ENCODE measurements at regions not wholly inside any gene's neighbourhood (a gene's known extent, or its start where the extent isn't known, plus 50 kb on each side); places are given as distances from the start of the nearest gene placed in this dataset.
"Not testable (repeated sequence)": the region's sequence is repeated elsewhere in the genome, so short reads cannot be mapped to it uniquely, and the experiment has no call there.

DNA sequence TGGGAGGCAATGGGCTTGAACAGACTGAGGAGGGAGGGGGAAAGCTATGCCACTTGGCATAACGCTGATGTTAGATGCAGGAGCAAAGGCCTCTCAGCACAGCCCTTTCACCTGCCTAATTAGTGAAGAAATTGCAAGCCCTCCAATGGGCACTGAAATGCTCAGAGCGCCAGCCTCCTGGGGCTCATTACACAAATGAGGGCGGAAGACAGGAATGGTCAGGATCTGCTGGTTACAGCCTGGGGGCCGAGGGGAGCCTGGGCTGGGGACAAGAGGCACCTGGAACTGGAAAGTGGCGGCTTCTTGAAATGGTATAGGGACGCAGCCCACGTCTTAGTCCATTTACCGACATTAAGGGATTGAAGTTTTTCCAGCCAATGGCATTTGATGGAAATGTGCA lies 50.2 kb upstream of the PLET1 start:
- DNase-seq = no peak

DNA sequence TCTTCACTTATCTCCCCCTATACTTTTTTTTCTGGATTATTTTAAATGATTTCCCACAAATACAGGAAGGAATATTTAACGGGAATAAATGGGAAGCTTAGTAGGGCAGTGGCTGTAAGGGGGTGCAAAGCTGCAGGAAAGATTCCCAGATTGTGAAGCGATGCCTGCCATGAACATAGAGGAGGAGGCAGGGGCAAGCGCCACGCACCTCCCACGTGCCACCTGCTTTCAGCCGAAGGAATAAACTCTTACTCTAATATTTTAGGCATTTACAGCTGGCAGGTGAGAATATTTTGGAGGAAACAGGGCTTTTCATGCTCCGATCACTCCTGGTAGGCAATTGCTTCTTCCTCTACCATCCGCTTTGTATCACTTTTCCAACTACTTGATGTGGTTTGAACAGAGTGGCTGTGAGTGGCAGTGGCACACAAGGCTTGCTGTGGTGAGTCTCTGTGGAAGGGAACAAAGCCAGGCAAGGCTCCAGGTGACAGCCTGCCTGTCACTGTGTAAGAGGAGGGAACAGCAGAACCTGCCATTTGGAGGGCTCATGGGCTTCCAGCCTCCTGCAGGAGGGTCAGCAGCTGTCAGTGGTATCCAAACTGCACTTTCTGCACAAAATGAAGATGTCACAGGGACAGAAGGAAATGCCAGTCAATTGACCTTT lies 54.5 kb upstream of the PLET1 start:
- no peak for DNase-seq

DNA sequence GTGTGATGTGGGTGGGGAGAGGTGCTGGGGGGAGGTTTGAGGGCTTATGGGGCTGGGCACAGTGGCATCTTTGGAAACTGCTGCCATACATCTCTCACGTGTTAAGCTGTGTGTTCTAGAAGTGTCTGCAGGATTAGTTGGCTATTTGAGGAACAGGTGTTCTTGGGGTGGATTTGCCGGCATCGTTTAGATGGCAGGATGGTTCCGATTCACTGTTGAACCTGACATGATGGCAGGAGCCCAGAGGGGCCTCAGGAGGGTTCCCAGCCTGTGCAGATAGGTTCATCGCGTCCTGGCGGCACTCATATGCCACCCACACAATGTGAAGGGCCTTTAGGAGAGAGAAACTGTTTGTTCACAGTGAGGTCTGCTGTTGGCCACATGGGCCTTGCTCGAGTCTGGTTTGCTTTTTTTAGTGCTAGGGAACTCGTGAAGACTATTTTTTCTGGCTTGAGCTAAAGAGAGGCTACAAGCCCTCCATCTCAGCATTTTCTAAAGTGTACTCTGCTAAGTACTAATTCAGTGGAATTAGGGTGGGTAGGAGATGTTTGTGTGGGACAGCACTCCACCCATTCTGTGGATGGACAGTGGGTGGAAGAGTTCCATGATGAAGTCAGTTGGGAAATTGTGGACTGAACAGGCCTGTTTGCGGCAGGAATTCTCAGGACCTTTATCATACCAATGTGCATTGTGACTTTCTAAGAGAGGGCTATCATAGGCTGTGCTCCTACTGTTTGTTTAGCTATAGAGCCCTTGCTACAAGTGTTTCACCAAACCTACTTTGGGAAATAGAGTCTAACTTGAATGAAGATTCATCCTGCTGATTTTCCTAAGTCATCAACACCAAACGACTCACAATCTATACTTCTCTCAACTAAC lies 55.4 kb upstream of the PLET1 start:
- DNase-seq = no peak

DNA sequence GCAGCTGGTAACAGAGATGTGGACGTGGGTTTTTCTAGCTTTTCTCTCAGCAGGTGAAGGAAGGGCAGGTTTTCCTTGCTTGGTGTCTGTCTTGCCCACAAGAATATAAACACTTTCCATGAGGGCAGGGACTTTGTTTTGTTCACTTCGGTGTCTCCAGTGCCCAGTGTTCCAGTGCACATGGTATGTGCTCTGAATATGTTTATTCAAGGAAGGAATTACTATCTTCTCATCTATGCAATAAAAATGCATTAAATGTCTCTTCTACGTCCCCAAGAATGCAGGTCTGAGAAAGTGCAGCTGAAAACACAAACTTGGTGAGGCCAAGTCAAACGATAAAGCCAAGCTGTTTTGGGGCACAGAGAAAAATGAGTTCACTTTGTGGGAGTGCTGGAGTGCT lies 56.3 kb upstream of the PLET1 start:
- no peak for DNase-seq

DNA sequence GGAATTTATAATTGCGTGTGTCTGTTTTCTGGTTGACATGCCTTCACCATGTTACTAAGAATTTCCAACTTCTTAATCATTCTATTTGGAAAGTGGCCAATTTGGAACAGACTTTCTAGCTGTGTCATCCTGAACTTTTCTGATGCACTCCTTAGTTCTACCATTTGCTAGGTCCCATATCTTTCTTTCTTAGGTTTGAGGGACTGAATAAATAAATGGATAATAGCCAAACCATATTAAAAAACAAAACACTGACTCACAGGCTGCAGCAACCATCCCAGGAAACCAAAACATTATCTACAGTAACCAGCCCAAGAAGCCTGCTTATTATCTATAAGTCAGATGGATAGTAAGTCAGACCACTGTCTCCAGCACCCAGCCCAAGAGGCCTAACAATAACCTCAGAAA lies 57.5 kb upstream of the PLET1 start:
- DNase-seq = no peak

DNA sequence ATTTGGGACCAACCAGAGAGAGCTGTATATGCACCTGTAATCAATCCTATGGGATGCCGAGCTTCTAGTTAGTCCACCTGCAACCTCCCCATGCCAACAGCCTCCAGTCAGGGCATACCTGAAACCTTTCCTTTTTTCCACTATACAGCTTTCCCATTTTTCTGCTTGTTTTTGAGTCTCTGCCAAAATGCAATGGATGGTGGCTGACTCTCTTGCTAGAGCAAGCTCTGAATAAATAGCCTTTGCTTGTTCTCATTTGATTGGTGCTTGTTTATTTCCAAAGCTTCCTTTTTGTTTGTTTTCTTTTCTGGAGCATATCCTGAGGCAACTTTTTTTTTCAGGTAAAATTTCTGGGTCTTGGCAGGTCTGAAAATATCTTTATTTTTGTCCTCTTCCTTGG lies 58.0 kb upstream of the PLET1 start:
- peak; percentile 18 for DNase-seq

DNA sequence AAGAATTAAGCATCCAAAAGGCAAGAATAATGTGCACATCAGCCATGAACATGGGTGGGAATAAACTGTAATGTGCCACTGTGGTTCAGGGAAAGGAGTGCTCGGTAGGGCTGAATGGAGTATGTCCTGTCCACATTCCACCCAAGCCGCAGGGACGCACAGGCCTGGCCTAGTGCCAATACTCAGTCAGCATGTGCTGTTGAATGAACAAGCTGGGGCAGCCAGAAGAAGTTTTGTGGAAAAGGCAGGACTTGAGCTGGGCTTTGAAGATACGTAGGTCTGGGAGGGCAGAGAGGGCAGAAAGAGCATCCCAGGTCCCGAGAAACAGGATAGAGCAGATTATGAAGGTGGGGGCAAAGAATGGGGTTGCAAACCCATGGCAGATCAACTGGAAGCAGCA lies 60.0 kb upstream of the PLET1 start:
- peak; percentile 48 for DNase-seq

DNA sequence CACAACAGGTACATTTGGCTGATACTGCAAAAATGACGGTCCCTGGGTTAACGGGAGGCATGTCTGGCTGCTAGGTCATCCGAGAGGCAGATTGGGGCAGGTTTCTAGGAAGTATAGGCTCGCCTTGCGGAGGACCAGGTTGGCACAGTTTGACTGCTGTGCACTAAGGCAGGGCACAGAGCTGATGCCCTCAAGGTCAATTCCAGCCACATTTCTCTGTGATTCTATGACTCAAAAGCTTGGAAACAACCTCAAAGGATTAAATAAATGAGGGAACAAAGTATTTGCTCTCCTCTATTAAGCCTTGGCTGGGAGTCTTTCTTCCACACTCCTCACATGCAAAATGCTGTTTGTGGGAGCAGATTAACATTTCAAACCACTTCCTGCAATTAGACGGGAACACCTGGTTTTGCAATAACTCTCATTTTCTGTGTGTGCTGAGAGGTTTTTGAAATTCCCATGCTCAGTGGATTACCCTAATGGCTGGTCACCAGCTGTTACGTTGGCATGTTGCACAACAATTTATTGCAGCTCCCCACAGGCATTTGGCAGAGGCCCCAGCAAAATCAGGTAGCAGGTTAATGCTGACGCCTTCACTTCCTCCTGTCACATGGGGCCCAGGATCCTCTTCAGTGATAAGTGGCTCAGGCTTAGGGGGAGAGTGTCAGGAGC lies 61.0 kb upstream of the PLET1 start:
- peak; percentile 92 for DNase-seq

DNA sequence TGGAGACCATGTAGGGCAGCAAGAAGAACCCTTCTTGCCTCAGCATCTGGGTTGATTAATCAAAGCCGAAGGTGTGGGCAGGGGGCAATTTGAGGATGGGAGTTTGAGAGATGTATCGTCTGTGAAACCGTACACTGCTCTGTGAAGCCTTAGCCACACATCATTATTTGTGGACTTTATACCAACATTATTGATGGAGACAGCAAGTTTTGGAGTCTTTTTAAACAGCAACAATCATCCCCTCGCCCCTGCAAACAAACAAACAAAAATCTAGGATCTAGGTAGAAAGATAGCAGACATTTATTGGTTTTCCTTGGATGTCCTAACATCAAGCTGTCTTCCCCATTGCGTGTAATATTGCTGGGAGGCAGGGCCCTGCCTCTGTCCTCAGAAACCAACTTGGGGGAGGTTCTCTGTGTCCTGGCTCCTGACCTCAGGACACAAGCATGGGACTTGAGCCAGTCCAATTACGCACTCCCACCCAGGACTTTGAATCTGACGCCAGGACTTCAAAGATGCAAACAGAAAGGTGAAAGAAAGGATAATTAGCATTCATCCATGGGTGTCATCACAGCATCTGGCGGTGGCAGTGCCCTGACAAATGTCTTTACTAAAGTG lies 61.6 kb upstream of the PLET1 start:
- no peak for DNase-seq

DNA sequence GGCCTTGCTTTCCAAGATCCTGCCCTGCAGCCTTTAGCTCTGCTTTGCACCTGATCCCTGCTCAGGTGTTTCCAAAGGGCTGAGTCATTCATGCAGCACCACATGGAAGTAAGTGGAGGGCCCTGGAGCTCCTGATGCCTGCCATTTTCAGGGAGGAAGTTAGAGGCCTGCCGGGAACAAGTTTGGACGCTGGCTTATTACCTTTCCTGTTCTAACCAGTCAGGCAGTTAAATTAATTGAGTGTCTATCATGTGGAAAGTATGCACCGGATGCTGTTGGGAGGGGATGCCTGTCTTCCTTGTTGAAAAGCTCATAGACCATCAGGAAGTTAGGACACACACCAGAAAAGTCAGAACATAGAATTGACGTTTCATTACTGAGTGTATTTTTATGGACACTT lies 73.7 kb upstream of the PLET1 start:
- DNase-seq = no peak

DNA sequence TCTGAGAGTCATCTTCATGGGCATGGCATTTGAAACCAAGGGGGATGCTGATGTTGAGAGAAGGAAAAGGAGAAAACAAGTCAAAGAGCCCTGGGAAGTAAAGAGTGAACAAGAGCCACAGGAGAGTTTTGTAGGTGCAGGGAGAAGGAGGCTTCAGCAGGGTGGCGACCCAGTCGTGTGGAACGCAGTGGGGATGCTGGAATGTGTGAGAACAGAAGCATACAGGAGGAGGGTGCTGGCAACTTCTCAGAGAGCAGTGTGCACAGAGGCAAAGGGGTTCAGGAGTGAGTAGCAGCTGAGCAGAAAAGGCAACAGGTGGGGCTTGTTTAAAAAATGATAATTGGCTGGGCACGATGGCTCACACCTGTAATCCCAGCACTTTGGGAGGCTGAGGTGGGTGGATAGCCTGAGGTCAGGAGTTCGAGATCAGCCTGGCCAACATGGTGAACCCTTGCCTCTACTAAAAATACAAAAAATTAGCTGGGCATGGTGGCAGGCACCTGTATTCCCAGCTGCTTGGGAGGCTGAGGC lies 75.8 kb upstream of the PLET1 start:
- no peak for DNase-seq

DNA sequence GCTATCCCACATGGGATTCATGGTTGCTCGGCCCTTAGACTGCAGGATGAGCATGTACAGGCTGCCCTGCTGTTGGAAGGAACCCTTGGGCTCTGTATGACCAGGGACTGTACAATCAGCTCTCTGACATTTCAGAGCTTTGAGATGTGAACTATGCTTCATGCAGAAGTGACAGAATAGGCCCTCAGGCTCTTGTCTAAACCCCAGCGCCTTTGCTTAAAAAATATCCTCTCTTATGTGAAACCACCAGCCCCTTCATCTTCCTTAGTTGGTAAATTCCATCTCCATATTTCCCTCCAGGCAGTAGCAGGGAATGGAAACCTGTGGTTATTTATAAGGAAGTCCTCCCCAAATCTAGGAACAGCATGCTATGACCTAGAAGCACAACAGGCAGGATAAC lies 78.9 kb upstream of the PLET1 start:
- DNase-seq = no peak

DNA sequence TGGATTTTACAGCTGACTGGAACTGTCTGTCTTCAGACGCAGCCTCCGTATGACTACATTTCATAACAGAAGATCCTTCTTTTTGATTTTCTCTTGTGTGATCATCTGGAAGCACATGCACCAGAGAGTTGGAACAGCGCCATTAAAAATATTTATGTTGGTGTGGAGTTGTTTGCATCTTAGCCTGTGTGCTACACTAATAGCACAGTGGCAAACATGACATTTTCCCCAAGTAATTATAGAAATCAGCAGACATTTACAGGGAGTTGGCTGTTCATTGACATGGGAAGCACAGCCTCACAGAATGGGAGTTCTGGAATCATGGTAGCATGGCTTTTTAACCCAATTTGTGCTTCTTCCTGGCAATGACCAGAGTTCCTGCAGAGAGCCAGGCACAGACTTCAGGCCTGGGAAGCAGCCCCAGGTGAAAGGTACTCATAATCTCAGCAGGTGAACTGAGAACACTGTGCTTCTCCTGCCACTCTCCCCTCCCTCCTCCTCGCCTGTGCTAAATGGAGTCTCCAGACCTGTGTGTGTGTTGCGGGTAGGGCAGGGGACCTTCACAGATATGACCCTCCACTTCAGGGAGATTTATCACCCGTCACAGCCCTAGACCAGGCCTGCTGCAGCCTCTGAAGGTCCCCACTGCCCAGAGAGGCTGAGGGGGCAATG lies 82.8 kb upstream of the PLET1 start:
- DNase-seq = peak; percentile 54

DNA sequence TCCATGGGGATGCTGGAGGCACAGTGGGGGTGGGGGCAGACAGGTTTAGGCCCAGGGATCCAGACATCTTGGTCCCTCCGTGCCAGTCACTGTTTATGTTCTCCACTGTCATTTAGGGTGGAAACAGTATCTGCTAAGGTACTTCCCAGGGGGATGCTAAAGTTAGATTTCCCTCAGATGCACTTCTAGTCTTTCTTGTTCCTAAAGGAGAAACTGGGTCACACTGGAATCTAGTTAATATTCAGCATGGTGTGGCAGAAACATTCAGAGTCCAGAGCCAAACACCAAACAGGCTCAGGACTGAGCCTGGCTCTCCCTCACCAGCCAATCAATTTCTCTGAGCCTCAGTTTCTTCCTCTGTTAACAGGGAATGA lies 83.4 kb upstream of the PLET1 start:
- no peak for DNase-seq

DNA sequence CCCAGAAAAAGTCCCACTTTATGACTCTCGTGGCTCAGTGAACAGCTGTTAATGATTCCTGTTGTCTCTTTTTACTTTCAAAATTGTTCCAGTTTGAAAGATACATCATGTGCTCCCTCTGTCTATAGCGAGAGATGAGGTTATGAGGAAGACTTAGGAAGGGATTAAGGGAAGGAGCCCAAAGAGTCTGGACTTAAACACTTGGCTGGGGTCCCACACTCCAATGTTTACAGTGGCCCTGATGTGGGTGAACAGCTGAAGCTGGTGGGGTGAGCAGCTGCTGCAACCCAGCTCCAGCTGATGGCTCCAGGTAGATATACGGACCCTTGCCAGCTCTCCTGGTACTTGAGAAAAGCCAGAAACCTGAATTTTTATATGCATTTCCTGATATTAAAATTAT lies 84.5 kb upstream of the PLET1 start:
- no peak for DNase-seq

DNA sequence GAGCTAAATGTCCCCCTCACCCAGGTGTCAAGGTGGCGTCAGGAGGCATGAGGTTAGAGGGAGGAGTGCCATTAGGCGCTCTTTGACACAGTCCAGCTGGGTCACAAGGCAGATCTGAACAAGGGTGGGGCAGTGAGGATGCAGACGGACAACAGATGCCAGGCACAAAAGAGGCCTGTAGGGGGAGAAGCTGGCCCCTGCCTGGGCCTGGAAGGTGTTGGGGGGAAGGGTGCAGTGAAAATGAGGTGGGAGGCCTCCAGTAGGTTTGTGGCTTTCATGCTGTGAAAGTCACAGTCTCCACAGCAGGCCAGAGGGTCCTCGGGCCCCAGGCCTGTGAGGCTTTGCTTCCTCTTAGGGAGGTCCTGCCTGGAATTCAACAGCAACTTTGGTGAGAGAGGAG lies 85.0 kb upstream of the PLET1 start:
- no peak for DNase-seq

DNA sequence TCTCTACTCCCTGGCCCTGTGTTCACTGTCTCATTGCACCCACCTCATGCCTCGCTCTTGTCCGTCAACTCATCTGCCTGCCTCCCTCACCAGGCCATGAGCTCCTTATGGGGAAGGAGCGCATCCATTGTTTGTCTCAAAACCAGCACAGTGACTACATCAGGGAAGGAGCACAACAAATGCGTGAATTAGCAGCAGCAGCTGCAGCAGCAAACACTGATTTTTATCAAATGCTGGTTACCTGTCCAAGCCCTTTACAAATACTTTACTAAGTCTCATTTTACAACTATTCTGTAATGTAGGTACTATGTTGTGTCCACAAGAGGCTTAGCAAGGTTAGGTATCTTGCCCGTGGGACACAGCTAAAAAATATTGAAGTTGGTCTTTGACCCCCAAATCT lies 85.9 kb upstream of the PLET1 start:
- DNase-seq = no peak

DNA sequence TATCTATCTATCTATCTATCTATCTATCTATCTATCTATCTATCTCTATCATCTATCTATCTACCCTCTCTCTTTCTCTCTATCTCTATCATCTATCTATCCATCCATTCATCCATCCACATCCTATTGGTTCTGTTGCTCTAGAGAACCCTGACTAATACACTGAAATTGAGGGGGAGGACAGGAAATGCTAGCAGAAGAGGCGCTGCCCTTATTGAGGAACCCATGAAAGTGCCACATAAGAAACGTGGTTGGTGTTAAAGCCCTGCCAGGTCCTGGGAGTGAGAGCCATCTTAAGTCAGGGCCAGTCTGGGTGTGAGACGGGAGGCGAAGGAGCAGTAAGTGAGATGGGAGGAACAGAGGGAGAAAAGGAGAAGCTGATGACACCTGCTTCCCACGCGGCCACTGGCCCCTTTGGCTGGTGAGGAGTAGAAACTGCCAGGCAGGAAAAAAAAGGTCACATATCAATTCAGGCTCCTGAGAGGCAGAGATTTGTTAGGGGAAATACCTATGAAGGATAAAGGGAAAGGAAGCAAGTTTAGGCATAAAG lies 87.9 kb upstream of the PLET1 start:
- no peak for DNase-seq

DNA sequence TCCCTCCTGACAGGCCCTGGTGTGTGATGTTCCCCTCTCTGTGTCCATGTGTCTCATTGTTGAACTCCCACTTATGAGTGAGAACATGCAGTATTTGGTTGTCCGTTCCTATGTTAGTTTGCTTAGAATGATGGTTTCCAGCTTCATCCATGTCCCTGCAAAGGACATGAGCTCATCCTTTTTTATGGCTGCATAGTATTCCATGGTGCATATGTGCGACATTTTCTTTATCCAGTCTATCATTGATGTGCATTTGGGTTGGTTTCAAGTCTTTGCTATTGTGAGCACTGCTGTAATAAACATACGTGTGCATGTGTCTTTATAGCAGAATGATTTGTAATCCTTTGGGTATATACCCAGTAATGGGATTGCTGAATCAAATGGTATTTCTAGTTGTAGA lies 90.8 kb upstream of the PLET1 start:
- not testable (repeated sequence) for DNase-seq

DNA sequence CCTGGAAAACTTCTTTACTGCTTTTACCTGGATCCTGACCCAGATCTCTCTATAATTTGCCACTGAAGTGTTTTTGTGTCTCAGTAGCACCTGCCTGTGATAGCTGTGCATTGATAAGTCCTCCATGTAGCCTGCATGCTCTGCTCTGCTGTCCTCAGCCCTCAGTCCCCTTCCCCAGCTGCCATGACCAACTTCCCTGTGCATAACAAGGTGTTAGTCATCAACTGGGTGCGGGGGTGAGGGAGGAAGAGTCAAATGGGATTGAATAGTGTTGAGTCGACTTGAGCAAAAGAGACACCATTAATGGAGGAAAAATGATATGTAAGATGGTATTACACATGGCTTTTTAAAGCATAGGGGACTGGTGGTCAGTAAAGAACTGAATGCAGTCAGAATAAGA lies 92.2 kb upstream of the PLET1 start:
- DNase-seq = no peak

DNA sequence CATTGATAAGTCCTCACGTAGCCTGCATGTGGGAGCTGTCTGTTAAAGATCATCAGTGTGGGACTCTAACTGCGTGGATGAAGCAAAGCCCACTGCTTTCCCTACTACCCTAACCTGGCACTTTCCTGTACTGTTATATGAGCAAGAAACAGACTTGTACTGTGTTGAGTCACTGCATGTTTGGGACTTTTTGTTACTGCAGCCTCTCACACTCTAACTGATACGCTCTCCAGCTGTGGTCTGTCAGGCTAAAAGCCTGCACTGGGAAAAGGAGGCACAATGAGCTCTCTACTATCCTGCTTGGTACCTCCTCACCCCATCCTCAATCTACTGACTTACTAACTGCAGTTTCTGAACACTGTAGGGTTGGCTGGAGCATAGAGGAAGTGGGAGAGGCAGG lies 93.7 kb upstream of the PLET1 start:
- no peak for DNase-seq

DNA sequence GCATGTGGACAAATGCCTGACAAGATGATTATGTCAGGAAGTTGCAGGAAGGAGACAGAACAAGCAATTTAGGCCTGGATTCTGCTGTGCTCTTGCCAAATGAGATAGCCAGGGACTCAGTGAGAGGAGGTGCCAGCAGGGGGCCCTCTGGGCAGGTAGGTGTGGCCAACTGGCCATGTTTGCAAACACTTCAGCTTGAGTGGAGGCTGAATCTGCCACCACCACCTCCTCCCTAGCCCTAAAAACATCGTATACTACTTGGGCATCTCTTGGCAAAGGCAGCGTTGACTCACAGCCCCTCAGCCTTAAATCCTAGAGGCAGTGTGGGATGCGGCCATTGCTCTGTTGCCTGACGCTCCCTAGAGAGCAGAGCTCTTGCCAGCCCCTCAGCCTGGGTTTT lies 95.1 kb upstream of the PLET1 start:
- peak; percentile 71 for DNase-seq

DNA sequence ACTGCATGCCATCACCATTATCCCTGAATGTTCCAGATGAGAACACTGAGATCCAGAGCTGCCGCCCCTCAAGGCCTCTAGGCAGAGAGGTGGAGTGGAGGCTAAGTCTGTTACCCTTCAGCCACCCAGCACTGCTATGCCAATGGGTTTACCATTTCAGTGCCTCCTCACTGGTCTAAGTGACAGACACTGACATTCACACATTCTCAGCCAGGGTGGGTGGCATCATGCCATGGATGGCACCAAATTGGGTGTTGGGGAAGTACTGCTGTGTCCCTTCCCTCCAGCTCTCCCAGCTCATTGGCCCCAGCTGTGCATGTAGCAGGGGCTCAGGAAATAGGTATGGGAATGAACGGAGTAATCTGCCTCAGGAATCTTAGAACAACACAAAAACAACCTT lies 96.8 kb upstream of the PLET1 start:
- DNase-seq = no peak
